ENCODE measurements at regions not wholly inside any gene's neighbourhood (a gene's known extent, or its start where the extent isn't known, plus 50 kb on each side); places are given as distances from the start of the nearest gene placed in this dataset.

DNA sequence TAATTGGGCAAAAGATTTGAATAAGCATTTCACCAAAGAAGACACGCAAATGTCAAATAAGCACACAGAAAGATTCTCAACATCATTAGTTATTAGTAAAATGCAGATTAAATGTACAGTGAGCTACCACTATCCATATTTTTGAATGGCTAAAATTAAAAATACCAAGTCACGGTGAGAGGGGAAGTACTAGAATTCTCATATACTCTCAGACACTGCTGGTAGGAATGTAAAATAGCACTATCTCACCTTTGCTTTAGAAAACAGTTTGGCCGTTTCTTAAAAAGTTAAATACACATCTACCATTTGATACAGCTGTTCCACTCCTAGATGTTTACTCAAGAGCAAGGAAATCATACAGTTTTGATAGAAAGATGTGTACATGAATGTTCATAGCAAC lies 115.8 kb upstream of the CELF2 start:
- no peaks in the 10 kb centered on the region for H3K27me3 ChIP-seq
- TF ChIP-seq, protein P1, sequence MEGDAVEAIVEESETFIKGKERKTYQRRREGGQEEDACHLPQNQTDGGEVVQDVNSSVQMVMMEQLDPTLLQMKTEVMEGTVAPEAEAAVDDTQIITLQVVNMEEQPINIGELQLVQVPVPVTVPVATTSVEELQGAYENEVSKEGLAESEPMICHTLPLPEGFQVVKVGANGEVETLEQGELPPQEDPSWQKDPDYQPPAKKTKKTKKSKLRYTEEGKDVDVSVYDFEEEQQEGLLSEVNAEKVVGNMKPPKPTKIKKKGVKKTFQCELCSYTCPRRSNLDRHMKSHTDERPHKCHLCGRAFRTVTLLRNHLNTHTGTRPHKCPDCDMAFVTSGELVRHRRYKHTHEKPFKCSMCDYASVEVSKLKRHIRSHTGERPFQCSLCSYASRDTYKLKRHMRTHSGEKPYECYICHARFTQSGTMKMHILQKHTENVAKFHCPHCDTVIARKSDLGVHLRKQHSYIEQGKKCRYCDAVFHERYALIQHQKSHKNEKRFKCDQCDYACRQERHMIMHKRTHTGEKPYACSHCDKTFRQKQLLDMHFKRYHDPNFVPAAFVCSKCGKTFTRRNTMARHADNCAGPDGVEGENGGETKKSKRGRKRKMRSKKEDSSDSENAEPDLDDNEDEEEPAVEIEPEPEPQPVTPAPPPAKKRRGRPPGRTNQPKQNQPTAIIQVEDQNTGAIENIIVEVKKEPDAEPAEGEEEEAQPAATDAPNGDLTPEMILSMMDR (IDR thresholded peaks at IDR 0.05): no peak
- intact Hi-C loops (cut with DNase I; ENCODE audit: low total_unique reads): no loop called here
- DNase-seq: no peak
- no peaks in the 10 kb centered on the region for H3K4me1 ChIP-seq
- H3K9me3 ChIP-seq: no peaks in the 10 kb centered on the region
- no peaks in the 10 kb centered on the region for H3K36me3 ChIP-seq
- no peak overlapping the region for H3K27ac ChIP-seq
- H3K4me3 ChIP-seq: no peak overlapping the region

DNA sequence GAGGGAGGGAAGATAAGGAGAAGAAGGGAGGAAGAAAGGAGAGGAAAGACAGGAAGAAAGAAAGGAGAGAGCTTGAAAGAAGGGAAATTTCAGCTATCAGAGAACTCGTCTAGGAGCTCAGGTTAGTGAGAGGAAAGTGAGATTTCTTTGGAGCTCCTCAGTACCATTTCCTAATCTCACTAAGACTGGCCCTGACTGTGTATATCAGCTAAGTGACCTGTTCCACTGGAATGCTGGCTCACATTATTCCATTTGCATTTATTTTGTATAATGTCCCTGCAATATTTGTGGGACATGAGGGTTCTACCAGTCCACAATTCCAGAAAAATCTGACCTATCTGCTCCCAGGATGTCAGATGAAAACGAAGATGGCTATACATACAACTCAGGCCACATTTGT lies 114.7 kb upstream of the CELF2 start:
- H3K9me3 ChIP-seq: no peaks in the 10 kb centered on the region

GRCh38 chr10:10903620-10904019 lies 114.1 kb upstream of the CELF2 start:
- H3K4me3 ChIP-seq: no peak overlapping the region
- H3K27ac ChIP-seq: no peak overlapping the region
- H3K36me3 ChIP-seq: no peaks in the 10 kb centered on the region
- H3K27me3 ChIP-seq: no peaks in the 10 kb centered on the region
- DNase-seq: no peak
- intact Hi-C loops (cut with DNase I; ENCODE audit: low total_unique reads): no loop called here
- H3K4me1 ChIP-seq: no peaks in the 10 kb centered on the region
- TF ChIP-seq, protein P1 (IDR thresholded peaks at IDR 0.05): no peak
- H3K9me3 ChIP-seq: no peaks in the 10 kb centered on the region

More for the DNA sequence above, 114.7 kb upstream of the CELF2 start:
- Histone ChIP-seq H3K4me3 (no peak overlapping the region), H3K4me1 (no peaks in the 10 kb centered on the region), H3K27me3 (no peaks in the 10 kb centered on the region), H3K27ac (no peak overlapping the region), H3K36me3 (no peaks in the 10 kb centered on the region)
- DNase-seq: no peak
- intact Hi-C loops (cut with DNase I; ENCODE audit: low total_unique reads): no loop called here
- TF ChIP-seq, protein P1 (IDR thresholded peaks at IDR 0.05): no peak

DNA sequence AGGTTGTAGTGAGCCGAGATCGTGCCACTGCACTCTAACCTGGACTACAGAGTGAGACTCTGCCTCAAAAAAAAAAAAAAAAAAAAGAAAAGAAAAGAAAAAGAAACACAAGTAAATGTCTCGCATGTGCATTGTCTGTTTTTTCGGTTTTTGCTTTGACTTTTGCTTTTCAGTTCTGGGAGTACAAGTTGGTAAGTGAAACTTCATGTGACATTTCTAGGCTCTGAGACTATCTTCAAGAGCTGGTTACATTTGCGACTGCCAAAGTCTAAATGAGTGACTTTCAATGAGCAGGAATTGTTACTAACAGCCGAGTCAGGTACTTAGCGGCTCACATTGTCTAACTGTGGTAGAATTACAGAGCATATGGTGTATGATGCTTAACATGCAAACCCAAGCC lies 107.0 kb upstream of the CELF2 start:
- Histone ChIP-seq H3K4me3 (no peak overlapping the region), H3K36me3 (no peaks in the 10 kb centered on the region), H3K9me3 (no peaks in the 10 kb centered on the region), H3K27ac (peak overlapping the region; percentile 54 to 69), H3K27me3 (no peaks in the 10 kb centered on the region), H3K4me1 (peaks cover 0 to 34% (median 21%) of the 10 kb centered on the region in 4 donors)
- DNase-seq: no peak
- intact Hi-C loops (cut with DNase I; ENCODE audit: low total_unique reads): no loop called here
- TF ChIP-seq, protein P1 (IDR thresholded peaks at IDR 0.05): no peak

DNA sequence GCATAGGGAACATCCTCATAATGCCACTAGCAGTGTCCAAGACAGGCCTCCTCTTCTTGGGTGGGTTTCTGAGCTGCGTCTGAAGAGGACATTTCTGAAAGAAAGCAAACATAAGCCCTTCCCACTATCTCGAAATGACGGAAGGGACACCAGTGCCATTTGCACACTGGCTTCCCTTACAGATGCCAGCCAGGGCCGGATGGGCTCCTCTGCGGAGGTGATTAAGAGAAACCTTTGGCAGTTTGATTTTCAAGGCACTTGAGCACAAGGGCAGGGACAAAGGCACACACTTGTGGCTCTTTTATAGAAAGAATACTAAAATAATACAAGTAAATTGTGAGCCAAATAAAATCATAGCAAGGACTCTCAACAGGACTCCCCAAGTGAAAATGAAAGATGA lies 106.6 kb upstream of the CELF2 start:
- Histone ChIP-seq H3K27me3 (no peaks in the 10 kb centered on the region), H3K27ac (peak overlapping the region; percentile 54 to 69), H3K4me1 (peaks cover 0 to 34% (median 21%) of the 10 kb centered on the region in 4 donors), H3K4me3 (peak overlapping the region; percentile 35 to 39), H3K36me3 (no peaks in the 10 kb centered on the region), H3K9me3 (no peaks in the 10 kb centered on the region)
- TF ChIP-seq, protein P1 (IDR thresholded peaks at IDR 0.05): no peak
- no peak for DNase-seq
- intact Hi-C loops (cut with DNase I; ENCODE audit: low total_unique reads): no loop called here

DNA sequence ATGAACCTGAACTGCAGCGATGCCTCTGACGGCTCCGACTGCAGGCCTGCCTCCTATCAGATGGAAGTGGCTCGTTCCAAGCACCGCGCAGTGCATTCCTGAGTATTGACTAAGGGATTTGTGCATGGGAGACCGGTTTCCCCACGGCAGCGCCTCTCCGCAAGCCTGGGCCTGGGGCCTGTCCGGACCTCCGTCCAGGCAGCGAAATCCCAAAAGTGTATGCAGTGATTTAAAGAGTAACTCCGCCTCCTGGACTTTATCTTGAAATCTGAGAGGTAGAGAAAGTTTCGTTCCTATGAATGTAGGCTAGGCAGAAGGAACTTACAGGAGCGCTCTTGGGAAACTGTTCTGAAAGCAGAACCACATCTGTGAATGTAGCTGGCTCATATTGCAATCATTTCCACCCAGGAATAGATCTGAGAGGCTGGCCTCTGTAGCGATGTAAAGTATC lies 106.2 kb upstream of the CELF2 start:
- intact Hi-C loops (cut with DNase I; ENCODE audit: low total_unique reads): no loop called here
- DNase-seq: peak; percentile 77 to 84

More for the DNA sequence above, 106.2 kb upstream of the CELF2 start:
- H3K27ac ChIP-seq: peak overlapping the region; percentile 54 to 69
- no peaks in the 10 kb centered on the region for H3K36me3 ChIP-seq
- H3K4me1 ChIP-seq: peaks cover 0 to 34% (median 21%) of the 10 kb centered on the region in 4 donors
- H3K4me3 ChIP-seq: peak overlapping the region; percentile 35 to 39
- H3K27me3 ChIP-seq: no peaks in the 10 kb centered on the region
- no peaks in the 10 kb centered on the region for H3K9me3 ChIP-seq
- TF ChIP-seq, protein P1 (IDR thresholded peaks at IDR 0.05): no peak

Data from tibial artery (tissue), 4 donors.